Liver (tissue), 8 donors: ENCODE measurements at regions not wholly inside any gene's neighbourhood (a gene's known extent, or its start where the extent isn't known, plus 50 kb on each side); places are given as distances from the start of the nearest gene placed in this dataset.

ENCODE experiments used
- DNase-seq: peaks from one replicate; pipeline ENCODE4 v3.0.0-alpha.2; 2017; ENCODE audit warnings: low spot score
- H3K27ac ChIP-seq, 2 donors: one replicate each; pipeline ENCODE4 v1.7.0; 2013; ENCODE audit warnings: inconsistent platforms in 2 of 2, low read length in 2 of 2, control low read depth in 1 of 2, low read depth in 1 of 2, mild to moderate bottlenecking in 1 of 2
- H3K27me3 ChIP-seq, 4 donors: one replicate each; pipeline versions ENCODE4 v1.6.1 to v1.7.0; 2013; ENCODE audit warnings: low read length in 3 of 4, inconsistent platforms in 1 of 4, mild to moderate bottlenecking in 1 of 4, moderate library complexity in 1 of 4; ENCODE audit not compliant: control insufficient read depth in 4 of 4, insufficient read depth in 4 of 4
- H3K36me3 ChIP-seq, 4 donors: one replicate each; pipeline versions ENCODE4 v1.6.1 to v1.7.0; 2013; ENCODE audit warnings: low read length in 3 of 4, mild to moderate bottlenecking in 3 of 4, low read depth in 1 of 4, moderate library complexity in 1 of 4; ENCODE audit not compliant: control insufficient read depth in 4 of 4, insufficient read depth in 3 of 4
- H3K4me1 ChIP-seq, 4 donors: one replicate each; pipeline versions ENCODE4 v1.6.1 to v1.7.0; 2013; ENCODE audit warnings: low read length in 3 of 4, mild to moderate bottlenecking in 3 of 4, moderate library complexity in 1 of 4; ENCODE audit not compliant: control insufficient read depth in 4 of 4, insufficient read depth in 4 of 4
- H3K4me3 ChIP-seq, 3 donors: one replicate each; pipeline versions ENCODE4 v1.6.1 to v1.7.0; 2013; ENCODE audit warnings: low read length in 3 of 3, control low read depth in 1 of 3, low read depth in 1 of 3, mild to moderate bottlenecking in 1 of 3
- H3K9ac ChIP-seq, 2 donors: one replicate each; pipeline ENCODE4 v1.7.0; 2013; ENCODE audit warnings: low read length in 2 of 2, mild to moderate bottlenecking in 2 of 2, moderate library complexity in 2 of 2, control low read depth in 1 of 2, low read depth in 1 of 2
- H3K9me3 ChIP-seq, 4 donors: one replicate each; pipeline versions ENCODE4 v1.6.1 to v1.7.0; 2013; ENCODE audit warnings: low read length in 3 of 4; ENCODE audit not compliant: control insufficient read depth in 4 of 4
- CTCF ChIP-seq: fragments of 150-350 bp; IDR thresholded peaks from 2 replicates; pipeline ENCODE4 v1.5.1; 2017; ENCODE audit warnings: improper control_type of control experiment, low read depth, low read length; ENCODE audit not compliant: missing input control
- EGR1 ChIP-seq, 2 donors: IDR thresholded peaks; 2 replicates each; pipeline ENCODE4 v1.6.1; 2016 to 2018; ENCODE audit warnings: antibody characterized with exemption in 2 of 2, low read depth in 2 of 2
- FOXA1 ChIP-seq: IDR thresholded peaks from 2 replicates; pipeline ENCODE4 v1.6.1; 2016; ENCODE audit warnings: antibody characterized with exemption
- FOXA2 ChIP-seq: IDR thresholded peaks from 2 replicates; pipeline ENCODE4 v1.6.1; 2016; ENCODE audit warnings: antibody characterized with exemption
- GABPA ChIP-seq, 2 donors: IDR thresholded peaks in 1 of 2; conservative IDR thresholded peaks in 1 of 2; 2 replicates each; pipeline ENCODE4 v1.6.1; 2016; ENCODE audit warnings: antibody characterized with exemption in 2 of 2, mild to moderate bottlenecking in 1 of 2, moderate library complexity in 1 of 2
- HNF4G ChIP-seq: IDR thresholded peaks from 2 replicates; pipeline ENCODE4 v1.6.1; 2016; ENCODE audit warnings: antibody characterized with exemption
- JUND ChIP-seq, 2 donors: IDR thresholded peaks; 2 replicates each; pipeline ENCODE4 v1.6.1; 2016; ENCODE audit warnings: antibody characterized with exemption in 2 of 2
- MAX ChIP-seq: IDR thresholded peaks from 2 replicates; pipeline ENCODE4 v1.6.1; 2016; ENCODE audit warnings: antibody characterized with exemption
- NR2F2 ChIP-seq: IDR thresholded peaks from 2 replicates; pipeline ENCODE4 v1.6.1; 2016; ENCODE audit warnings: antibody characterized with exemption
- RAD21 ChIP-seq, 2 donors: IDR thresholded peaks; 2 replicates each; pipeline ENCODE4 v1.6.1; 2016; ENCODE audit warnings: antibody characterized with exemption in 2 of 2, mild to moderate bottlenecking in 2 of 2
- REST ChIP-seq: IDR thresholded peaks from 2 replicates; pipeline ENCODE4 v1.6.1; 2016; ENCODE audit warnings: antibody characterized with exemption, mild to moderate bottlenecking
- RXRA ChIP-seq, 2 donors: IDR thresholded peaks; 2 replicates each; pipeline ENCODE4 v1.6.1; 2017 to 2018; ENCODE audit warnings: antibody characterized with exemption in 2 of 2, mild to moderate bottlenecking in 1 of 2
- SP1 ChIP-seq: IDR thresholded peaks from 2 replicates; pipeline ENCODE4 v1.6.1; 2018; ENCODE audit warnings: antibody characterized with exemption, mild to moderate bottlenecking
- TAF1 ChIP-seq: conservative IDR thresholded peaks from 2 replicates; pipeline ENCODE4 v1.6.1; 2016; ENCODE audit warnings: antibody characterized with exemption, mild to moderate bottlenecking
- YY1 ChIP-seq: IDR thresholded peaks from 2 replicates; pipeline ENCODE4 v1.6.1; 2016; ENCODE audit warnings: antibody characterized with exemption, mild to moderate bottlenecking
- ZBTB33 ChIP-seq: IDR thresholded peaks from 2 replicates; pipeline ENCODE4 v1.6.1; 2016; ENCODE audit warnings: antibody characterized with exemption
- WGBS: extraction: QIAGEN DNeasy Blood & Tissue Kit; methylation state at CpG from one replicate; pipeline ENCODE4 v1.1.7; 2013; 5-methylcytosine and 5-hydroxymethylcytosine counted together
- TF ChIP-seq, protein P1 (sequence below): IDR thresholded peaks from 2 replicates; pipeline ENCODE4 v1.6.1; 2016; ENCODE audit warnings: antibody characterized with exemption
- donor health status: healthy.
- donor health status: healthy.
- donor health status: healthy.
- donor health status: healthy.
- donor health status: healthy.

GRCh38 chr16:5862103-5862840 lies 764.7 kb upstream of the EEF2KMT start:
- no peaks in the 10 kb centered on the region for H3K9me3 ChIP-seq
- no peaks in the 10 kb centered on the region for H3K27me3 ChIP-seq
- no peak for TF ChIP-seq ZBTB33
- TF ChIP-seq MAX, result no peak
- TF ChIP-seq HNF4G, result no peak
- no peak for TF ChIP-seq CTCF
- TF ChIP-seq GABPA (IDR thresholded peaks at IDR 0.05 in 1 of 2, conservative IDR thresholded peaks at IDR 0.05 in 1 of 2), result no peak
- TF ChIP-seq SP1, result no peak
- no peak for TF ChIP-seq FOXA1
- no peak for TF ChIP-seq YY1
- no peak for TF ChIP-seq EGR1 (IDR thresholded peaks at IDR 0.05; ENCODE audit: low read depth in 2 of 2)
- no peak for TF ChIP-seq RAD21 (IDR thresholded peaks at IDR 0.05)
- TF ChIP-seq TAF1, result no peak
- TF ChIP-seq REST, result no peak
- TF ChIP-seq NR2F2, result no peak
- no peak for TF ChIP-seq JUND (IDR thresholded peaks at IDR 0.05)
- TF ChIP-seq FOXA2, result no peak
- no peak for TF ChIP-seq RXRA (IDR thresholded peaks at IDR 0.05)
- TF ChIP-seq, protein P1, sequence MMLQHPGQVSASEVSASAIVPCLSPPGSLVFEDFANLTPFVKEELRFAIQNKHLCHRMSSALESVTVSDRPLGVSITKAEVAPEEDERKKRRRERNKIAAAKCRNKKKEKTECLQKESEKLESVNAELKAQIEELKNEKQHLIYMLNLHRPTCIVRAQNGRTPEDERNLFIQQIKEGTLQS, result no peak
- 52% methylated on average over 16 of the region's 16 CpGs for WGBS
- no peaks in the 10 kb centered on the region for H3K4me1 ChIP-seq
- no peak overlapping the region for H3K27ac ChIP-seq
- H3K9ac ChIP-seq, result no peak overlapping the region
- H3K36me3 ChIP-seq, result no peaks in the 10 kb centered on the region
- no peak for DNase-seq
- no peak overlapping the region for H3K4me3 ChIP-seq
